ENCODE measurements at regions not wholly inside any gene's neighbourhood (a gene's known extent, or its start where the extent isn't known, plus 50 kb on each side); places are given as distances from the start of the nearest gene placed in this dataset.

- no peak for DNase-seq
Measured at GRCh38 chr3:46112984-46113383, 85.7 kb upstream of the XCR1 start.

DNA sequence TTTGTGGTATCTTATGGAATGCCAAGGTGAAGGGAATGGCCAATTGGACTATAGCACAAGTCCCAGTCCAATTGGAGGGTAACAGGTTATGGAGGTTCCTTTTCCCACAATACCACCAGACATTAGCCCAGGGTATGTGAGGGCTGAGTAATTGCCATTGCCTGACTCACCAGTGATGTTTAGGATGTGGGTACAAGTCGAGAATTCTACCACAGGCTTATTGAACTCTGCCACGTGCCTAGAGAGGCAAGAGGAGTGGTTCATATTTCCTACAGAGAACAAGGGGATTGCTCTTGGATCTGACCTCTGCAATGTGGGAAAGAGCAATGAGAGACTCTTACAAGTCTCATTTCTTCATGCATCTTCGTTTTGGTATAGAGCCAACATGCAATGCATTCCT, 85.0 kb upstream of the XCR1 start:
- no peak for DNase-seq

DNA sequence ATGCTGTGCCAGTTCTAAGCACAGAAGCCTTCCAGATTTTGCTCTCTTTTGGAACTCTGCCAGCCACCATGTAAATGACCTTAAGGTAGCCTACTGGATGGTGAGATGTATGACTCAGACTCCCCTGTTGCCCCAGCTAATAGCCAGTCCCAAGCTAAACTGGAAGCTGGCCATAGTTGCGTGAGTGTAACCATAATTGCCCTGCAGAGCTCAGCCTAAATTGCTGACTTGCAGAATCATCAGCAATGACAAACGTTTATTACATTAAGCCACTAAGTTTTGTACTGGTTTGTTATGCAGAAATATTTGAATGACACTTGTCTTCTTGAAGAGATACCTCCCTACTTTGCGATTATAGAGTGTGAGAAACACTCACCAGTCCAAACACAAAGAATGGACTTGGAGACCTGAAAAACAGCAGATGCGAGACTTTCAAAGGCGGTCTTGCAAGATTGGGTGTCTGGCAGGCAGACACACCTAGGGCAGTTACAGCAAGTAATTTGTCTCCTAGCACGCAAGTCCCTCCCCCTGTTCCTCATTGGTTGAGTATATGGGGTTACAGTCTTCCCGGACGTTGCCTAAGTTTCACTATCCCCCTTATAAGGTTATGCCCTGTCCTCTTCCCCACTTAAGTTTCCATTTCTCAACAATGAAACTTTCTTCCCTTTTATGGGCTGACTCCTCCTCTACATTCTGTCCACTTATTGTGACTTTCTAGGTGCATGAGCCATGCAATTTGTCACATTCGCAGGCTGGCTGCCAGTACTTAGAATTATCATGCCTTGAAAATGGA, 83.6 kb upstream of the XCR1 start:
- peak; percentile 27 for DNase-seq

- no peak for DNase-seq
Measured at GRCh38 chr3:46107682-46108081, 80.4 kb upstream of the XCR1 start.

GRCh38 chr3:46105306-46105919, 78.1 kb upstream of the XCR1 start:
- DNase-seq = no peak

DNA sequence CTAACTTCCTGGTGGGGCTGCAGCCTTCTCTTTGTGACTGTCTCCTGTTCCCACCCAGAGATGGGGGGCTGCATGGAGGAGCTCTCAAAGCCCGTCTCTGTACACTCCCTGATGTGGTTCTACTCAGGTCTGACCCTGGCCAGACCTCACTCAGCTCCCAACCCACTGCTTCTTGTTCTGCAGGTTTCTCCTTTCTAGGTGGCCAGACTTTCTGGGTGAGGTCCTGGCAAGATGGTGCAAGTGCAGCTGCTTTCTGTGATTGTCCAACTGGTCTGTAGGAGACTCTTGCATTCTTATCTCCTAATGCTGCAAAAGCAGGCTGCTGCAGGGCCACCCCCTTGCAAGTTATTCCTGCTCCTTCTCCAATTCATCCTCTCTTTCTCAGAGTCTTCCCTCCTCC, 77.4 kb upstream of the XCR1 start:
- DNase-seq = no peak

GRCh38 chr3:46102780-46103130, 75.5 kb upstream of the XCR1 start:
- DNase-seq = no peak

DNA sequence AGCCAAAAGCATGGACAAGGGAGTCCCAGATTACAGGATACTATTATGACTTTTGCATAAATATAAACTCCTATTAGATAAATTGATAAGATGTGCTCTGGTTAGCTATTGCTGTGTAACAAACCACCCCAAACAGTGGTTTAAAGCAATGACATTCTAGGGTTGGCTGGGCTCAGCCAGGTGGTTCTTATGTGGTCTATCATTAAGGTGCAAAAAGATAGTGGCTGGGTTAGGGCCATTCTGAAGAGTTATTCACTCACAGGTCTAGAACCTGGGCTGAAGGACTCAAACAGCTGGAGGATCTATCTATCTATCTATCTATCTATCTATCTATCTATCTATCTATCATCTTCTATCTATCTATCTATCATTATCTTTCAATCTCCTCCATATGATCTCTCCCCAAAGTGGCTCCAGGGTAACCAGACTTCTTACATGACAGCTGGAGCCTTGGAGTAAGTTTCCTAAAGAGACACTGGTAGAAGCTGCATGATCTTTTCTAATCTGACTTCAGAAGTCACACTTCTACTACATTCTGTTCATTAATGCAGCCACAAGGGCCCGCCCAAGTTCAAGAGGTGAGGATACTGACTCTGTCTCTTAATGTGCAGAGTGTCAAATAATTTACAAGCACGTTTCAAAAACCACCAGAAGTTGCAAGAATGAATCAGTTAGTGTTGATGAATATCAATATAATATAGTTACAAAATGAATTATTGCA, 74.9 kb upstream of the XCR1 start:
- no peak for DNase-seq

DNA sequence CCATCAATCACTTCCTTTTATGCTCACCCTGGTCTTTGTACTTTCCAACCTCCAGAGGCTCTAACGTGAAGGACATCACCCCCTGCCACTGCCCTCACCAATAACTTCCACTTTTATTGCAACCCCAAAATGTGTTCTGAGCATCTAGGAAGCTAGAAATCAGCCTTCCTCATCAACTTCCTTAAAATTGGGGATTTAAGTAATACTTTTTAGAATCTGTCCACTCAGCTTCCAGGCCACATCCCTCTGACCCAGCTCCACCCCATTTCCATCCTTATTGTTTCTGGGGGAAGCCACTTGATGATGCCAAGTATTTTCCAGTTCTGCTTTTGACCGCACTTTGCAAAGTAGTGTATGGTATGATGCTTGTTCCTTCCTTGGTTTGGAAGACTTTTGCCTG, 73.5 kb upstream of the XCR1 start:
- no peak for DNase-seq

- DNase-seq = no peak
Measured at GRCh38 chr3:46098319-46098761, 71.1 kb upstream of the XCR1 start.

DNA sequence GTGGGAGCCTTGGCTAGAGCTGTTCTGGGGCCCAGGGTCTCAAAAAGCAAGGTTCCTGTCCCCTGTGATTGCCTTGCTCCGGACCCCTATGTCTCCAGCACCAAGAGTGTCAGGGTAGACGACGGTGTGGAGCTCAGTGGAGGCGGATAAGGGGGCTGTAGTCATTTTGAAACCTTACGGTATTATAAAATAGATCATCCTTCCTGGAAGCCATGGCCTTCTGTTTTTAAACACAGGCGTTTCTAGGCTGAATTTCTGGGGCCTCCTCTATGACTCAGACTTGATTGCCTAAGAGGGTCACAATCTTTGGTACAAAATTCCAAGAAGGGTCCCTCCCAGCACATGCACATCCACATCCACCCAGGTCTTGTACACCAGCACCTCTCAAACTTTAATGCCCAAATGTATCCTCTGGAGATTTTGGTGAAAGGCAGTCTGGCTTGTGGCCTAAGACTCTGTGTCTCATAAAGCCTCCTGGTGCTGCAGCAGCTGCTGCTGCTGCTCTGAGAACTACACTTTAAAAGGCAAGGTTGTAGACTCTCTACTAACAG, 70.5 kb upstream of the XCR1 start:
- DNase-seq = no peak

GRCh38 chr3:46096781-46097180, 69.5 kb upstream of the XCR1 start:
- DNase-seq = no peak

DNA sequence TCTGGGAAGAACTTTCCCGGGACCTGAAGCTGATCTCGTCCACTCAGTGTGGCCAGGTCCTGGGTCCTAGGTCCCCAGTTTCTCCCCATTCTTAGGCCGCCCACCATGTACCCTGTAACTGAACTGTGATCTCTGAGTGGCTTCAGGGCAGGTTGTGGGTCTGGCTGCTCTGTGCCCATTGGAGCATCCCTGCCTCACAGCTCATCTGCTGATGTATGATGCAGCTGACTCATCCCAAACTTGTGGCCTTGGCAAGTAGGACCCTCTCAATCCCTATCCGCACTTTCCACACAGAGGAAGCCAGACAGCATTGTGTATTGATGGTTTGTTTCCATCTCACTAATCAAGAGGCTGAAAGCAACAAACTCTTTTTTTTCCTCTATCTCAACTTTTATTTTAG, 69.1 kb upstream of the XCR1 start:
- DNase-seq = no peak

DNA sequence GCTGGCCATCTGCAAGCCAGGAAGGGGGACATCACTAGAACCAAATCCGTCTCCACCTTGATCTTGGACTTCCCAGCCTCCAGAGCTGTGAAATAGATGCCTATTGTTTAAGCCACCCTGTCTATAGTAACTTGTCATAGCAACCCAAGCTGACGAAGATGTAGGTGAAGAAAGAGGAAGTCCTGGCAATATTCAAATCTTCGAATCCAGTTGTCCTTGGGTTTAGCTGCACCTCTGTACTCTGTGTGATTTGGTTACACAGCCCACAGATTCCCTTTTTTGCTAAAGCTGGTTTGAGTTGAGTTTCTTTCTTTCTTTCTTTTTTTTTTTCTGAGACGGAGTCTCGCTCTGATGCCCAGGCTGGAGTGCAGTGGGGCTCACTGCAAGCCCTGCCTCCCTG, 68.0 kb upstream of the XCR1 start:
- DNase-seq = no peak

DNA sequence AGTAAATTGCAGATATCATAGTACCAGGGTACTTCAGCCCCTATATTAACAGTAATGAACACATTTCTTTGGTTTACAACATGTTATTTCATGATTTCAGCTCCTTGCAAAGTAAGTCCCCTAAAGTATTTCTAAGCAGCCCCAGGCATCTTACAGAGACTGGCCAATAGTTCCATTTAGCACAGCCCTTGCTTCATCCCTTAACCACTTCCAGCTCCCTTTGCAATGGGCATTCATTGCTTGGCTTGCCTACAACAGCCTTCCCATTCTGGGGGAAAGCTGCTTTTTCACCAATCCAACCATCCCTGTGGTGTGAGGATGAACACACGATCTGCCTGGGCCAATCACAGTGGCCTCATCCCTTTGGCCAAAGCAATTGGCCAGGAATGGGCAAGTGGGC, 67.2 kb upstream of the XCR1 start:
- no peak for DNase-seq

DNA sequence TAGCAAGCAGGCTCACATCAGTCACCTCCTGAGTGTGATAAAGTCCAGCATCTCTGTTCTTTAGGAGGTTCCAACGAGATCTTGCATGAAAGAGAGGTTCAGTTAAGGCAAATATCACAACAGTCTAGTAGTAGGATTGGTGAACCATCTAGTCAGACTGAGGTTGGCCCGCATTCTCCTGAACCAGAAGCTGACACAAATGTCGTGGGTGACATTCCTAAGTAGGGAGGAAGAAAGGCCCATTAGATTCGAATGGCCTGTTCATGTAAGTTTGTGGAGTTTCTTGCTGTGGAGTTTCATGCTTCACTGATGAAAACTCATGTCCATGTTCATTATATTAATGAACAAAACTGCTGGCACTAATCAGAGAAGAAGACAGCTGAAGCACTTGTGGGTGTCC, 66.7 kb upstream of the XCR1 start:
- no peak for DNase-seq

DNA sequence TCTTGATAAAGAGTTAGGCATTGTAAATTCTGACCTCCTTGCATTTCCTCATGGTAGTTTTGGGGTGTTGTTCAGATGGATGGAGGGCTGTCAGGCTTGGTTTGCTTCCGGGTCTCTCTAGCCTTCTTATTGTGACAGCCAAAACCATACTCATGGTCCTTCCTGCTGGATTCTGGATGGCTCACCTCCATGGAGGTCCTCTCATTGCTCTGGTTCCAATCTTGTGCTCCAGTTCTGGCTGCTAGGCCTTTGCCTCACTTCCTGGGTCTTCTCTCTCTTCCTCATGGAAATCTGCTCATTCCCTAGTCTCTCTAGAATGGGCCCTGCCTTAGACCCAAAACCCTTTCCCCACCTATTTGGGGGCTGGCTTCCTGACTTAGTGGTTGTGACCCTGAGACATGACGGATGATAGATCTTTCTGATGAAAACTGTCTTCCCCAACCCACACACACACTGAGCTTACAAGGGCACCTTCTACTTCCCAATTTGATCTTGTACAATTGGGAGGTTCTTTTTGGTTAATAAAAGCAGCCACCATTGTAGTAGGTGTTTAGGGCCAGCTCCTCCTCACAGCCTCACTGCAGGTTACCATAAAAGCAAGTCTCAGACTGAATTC, 66.2 kb upstream of the XCR1 start:
- no peak for DNase-seq

DNA sequence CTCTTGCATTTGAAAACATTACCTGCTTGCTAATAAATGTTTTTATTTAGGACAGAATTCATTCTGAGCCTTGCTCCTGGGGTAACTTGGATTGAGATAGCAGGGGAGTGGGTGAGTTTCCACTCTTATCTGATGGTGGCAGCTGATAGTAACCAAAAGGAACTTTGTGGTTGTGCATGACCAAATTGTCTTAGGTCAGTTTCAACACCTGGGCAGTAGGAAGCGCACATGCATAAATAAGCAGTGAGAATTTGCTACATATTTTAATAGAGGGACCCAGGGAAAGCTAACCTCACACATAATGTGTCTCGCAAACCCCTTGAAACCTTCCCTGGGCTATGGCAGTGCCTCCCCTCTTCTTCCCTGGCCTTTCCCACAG, 65.4 kb upstream of the XCR1 start:
- DNase-seq = no peak

GRCh38 chr3:46091741-46092701, 64.7 kb upstream of the XCR1 start:
- DNase-seq = no peak

DNA sequence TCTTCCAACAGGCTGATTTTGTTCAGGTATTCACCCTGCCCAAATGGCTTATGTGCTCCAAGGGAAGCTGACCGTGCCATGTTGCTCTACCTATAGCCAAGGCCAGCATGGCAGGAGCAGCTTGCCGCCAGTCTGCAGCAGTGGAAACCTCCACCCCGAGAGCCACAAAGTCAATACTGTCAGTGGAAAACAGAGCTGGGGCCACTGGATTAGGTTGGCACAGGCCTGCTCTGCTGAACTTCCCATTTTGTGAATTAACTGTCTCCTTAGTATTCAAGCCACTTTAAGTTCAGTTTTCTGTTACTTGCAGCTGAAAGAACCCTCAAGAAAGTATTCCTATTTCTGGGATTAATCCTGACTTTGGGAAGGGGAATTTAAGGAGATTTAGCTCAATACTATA, 63.8 kb upstream of the XCR1 start:
- DNase-seq = no peak

GRCh38 chr3:46090161-46090591, 62.9 kb upstream of the XCR1 start:
- DNase-seq = no peak

Measured in COR-L47 (cell line).